BE2C (cell line): ENCODE measurements at regions not wholly inside any gene's neighbourhood (a gene's known extent, or its start where the extent isn't known, plus 50 kb on each side); places are given as distances from the start of the nearest gene placed in this dataset.

Experiments
- DNase-seq: peaks from one replicate; pipeline ENCODE4 v3.0.0-alpha.2; 2020
- H3K27me3 ChIP-seq: fragments of 250-450 bp; sonication (Bioruptor Pico); 2 replicates; pipeline ENCODE4 v1.5.1; 2020; ENCODE audit warnings: mild to moderate bottlenecking
- H3K36me3 ChIP-seq: fragments of 250-450 bp; sonication (Bioruptor Pico); 2 replicates; pipeline ENCODE4 v1.5.1; 2020; ENCODE audit warnings: mild to moderate bottlenecking
- H3K4me1 ChIP-seq: fragments of 250-450 bp; sonication (Bioruptor Pico); 2 replicates; pipeline ENCODE4 v1.5.1; 2020
- H3K4me3 ChIP-seq: 2 replicates; pipeline ENCODE4 v1.5.1; 2011; ENCODE audit warnings: low read depth, low read length
- H3K9me3 ChIP-seq: fragments of 250-450 bp; sonication (Bioruptor Pico); 2 replicates; pipeline ENCODE4 v1.5.1; 2020
- TF ChIP-seq, protein P1 (sequence below): IDR thresholded peaks from 2 replicates; pipeline ENCODE4 v1.5.1; 2012; ENCODE audit warnings: mild to moderate bottlenecking, low read depth, low read length

DNA sequence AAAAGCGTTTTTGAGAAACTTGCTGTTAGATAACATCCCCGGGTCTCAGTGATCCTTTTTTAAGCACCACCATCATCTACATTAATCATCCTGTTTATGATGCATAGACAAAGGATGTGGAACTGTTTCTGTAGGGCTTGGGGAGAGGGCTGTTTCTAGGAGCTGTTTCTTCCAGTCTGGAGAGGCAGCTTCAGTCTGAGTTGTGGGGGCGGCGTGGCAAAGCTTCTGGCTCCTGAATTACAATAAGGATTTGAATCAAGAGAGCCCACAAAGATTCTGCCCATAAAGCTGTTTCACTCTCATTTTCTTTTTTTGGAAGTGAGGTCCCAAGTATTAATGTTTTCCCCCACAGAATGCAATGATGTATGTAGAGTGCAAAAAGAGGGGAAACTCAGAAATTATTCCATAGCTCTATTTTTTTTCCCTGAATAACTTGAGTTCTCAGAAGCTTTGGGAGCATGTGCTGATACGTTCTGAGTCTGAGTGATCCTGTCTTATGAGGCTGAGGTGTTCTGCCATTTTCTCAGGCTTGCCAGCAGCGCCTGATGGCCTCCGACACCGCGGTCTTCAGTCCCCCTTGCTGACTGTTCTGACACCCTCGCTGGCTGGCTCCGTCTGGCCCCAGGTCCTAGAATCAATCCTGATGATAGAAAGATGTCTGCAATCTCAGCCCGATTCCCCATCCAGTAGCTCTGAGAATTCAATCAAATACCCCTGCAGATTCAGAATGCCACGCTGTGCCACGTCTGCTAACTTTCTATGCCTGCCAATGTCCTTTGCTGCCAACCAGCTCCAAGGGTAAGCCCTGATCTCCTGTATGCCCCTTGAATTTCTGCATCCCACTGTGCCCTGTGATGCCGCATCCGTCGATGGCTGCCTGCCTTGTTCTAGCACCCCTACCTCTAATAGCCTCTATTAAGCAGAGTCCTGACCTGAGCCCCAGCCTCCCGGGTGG lies 92.4 kb upstream of the AKT3 start:
- TF ChIP-seq, protein P1, sequence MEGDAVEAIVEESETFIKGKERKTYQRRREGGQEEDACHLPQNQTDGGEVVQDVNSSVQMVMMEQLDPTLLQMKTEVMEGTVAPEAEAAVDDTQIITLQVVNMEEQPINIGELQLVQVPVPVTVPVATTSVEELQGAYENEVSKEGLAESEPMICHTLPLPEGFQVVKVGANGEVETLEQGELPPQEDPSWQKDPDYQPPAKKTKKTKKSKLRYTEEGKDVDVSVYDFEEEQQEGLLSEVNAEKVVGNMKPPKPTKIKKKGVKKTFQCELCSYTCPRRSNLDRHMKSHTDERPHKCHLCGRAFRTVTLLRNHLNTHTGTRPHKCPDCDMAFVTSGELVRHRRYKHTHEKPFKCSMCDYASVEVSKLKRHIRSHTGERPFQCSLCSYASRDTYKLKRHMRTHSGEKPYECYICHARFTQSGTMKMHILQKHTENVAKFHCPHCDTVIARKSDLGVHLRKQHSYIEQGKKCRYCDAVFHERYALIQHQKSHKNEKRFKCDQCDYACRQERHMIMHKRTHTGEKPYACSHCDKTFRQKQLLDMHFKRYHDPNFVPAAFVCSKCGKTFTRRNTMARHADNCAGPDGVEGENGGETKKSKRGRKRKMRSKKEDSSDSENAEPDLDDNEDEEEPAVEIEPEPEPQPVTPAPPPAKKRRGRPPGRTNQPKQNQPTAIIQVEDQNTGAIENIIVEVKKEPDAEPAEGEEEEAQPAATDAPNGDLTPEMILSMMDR: no peak
- no peak overlapping the region for H3K4me3 ChIP-seq

DNA sequence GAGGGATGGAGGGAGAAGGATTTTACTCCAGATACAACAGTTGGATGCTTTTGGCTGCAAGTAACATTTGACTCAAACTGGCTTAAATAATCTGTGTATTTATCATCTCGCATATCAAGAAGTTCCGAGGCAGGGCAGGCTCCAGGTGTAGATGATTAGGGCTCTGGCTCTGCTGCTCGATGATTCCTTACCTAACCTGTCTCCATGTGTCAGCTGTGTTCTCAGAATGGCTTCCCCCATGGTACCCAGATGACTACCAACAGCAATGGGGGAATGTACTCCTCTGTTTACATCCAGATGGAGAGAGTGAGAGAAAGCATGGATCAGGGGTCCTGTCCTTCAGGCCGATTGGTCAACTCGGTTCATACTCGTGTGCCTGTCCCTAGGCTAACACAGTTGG lies 90.4 kb upstream of the AKT3 start:
- peaks cover 3% of the 10 kb centered on the region; the same call in 1 of the 2 replicates for H3K9me3 ChIP-seq
- TF ChIP-seq, protein P1: no peak
- H3K4me3 ChIP-seq: no peak overlapping the region
- H3K4me1 ChIP-seq: no peaks in the 10 kb centered on the region; the same call in 1 of the 2 replicates
- DNase-seq: no peak
- H3K27me3 ChIP-seq: no peaks in the 10 kb centered on the region
- H3K36me3 ChIP-seq: no peaks in the 10 kb centered on the region

More for the DNA sequence above, 92.4 kb upstream of the AKT3 start:
- DNase-seq: no peak
- no peaks in the 10 kb centered on the region for H3K36me3 ChIP-seq
- H3K4me1 ChIP-seq: no peaks in the 10 kb centered on the region; the same call in 1 of the 2 replicates
- peaks cover 3% of the 10 kb centered on the region; the same call in 1 of the 2 replicates for H3K9me3 ChIP-seq
- no peaks in the 10 kb centered on the region for H3K27me3 ChIP-seq

DNA sequence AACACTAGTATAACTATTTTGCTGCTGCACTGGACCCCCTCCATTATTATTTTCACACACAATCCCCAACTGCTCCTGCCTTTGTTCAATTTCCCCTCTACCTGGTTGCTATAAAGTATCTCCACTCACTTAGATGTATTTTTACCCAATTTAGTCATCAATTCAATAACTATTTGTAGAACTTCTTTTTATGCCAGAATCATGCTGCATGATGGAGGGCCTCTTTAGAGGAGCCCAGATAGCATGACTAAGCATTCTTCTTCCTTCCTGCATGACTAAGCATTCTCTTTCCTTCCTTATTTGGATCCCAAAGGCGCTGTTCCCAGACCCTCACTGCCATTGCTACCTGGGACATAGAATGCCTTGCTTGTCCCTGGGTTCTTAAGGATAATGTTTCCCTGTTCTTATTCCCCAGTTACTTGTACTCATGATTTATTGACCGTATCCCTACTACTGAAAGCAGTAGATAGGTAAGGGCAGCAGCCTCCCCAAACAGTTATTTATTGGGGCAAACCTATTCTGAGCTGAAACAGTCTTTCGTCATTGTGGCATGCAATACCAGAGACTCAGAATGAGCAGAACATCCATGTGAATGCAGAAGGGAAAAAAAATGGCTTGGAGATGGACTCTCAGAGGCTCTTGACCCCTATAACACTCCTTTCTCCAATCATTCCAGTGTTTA lies 89.3 kb upstream of the AKT3 start:
- TF ChIP-seq, protein P1: no peak
- Histone ChIP-seq H3K36me3 (no peaks in the 10 kb centered on the region), H3K4me3 (no peak overlapping the region), H3K4me1 (no peaks in the 10 kb centered on the region; the same call in 1 of the 2 replicates), H3K27me3 (no peaks in the 10 kb centered on the region), H3K9me3 (peaks cover 3% of the 10 kb centered on the region; the same call in 1 of the 2 replicates)
- DNase-seq: no peak

- TF ChIP-seq, protein P1: no peak
- no peak for DNase-seq
- no peak overlapping the region for H3K4me3 ChIP-seq
- no peaks in the 10 kb centered on the region for H3K36me3 ChIP-seq
- no peaks in the 10 kb centered on the region; the same call in 1 of the 2 replicates for H3K4me1 ChIP-seq
- no peaks in the 10 kb centered on the region for H3K27me3 ChIP-seq
- H3K9me3 ChIP-seq: peaks cover 3% of the 10 kb centered on the region; the same call in 1 of the 2 replicates
Measured at GRCh38 chr1:243938208-243938607, 88.2 kb upstream of the AKT3 start.

DNA sequence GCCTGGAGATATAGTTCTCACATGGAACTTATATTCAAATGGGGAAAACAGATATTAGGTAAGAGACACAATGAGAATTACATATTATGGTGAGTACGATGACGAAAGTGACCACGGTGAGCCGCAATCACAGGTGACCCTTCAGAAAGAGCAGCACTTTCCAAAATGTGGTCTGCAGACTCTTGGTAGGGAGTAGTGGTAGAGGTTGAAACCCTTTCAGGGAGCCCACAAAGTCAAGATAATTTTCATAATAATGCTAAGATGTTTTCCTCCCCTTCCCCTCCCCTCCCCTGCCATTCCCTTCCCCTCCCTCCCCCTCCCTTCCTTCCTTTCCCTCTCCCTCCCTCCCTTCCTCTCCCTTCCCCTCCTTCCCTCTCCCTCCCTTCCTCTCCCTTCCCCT lies 83.5 kb upstream of the AKT3 start:
- no peaks in the 10 kb centered on the region for H3K27me3 ChIP-seq
- H3K9me3 ChIP-seq: no peaks in the 10 kb centered on the region
- no peaks in the 10 kb centered on the region for H3K36me3 ChIP-seq
- H3K4me3 ChIP-seq: no peak overlapping the region
- no peaks in the 10 kb centered on the region for H3K4me1 ChIP-seq
- no peak for DNase-seq
- TF ChIP-seq, protein P1: no peak

- Histone ChIP-seq H3K4me3 (no peak overlapping the region), H3K9me3 (no peaks in the 10 kb centered on the region), H3K36me3 (no peaks in the 10 kb centered on the region), H3K4me1 (no peaks in the 10 kb centered on the region), H3K27me3 (no peaks in the 10 kb centered on the region)
- TF ChIP-seq, protein P1: no peak
- no peak for DNase-seq
Measured at GRCh38 chr1:243931957-243932356, 81.9 kb upstream of the AKT3 start.
